ENCODE measurements at regions not wholly inside any gene's neighbourhood (a gene's known extent, or its start where the extent isn't known, plus 50 kb on each side); places are given as distances from the start of the nearest gene placed in this dataset.

DNA sequence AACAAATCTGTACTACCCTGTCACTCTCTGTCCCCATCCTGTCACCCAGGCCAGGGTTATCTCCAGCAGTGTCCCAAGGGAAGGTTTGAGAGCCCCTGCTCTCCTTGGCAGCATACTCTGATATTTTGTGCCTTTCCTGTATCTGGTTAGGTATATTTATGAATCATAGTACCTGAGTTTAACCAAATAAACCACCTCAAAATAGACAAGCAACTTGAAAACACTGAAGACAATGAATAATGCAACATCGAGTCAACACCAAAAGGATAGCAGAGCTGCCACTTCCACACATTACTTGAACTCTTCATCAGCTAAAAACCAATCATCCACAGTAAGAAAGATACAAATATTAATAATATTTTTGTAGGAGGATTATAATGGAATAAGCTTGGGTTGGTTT is 142.6 kb upstream of the TAB2 start:
- TF ChIP-seq, protein P1, sequence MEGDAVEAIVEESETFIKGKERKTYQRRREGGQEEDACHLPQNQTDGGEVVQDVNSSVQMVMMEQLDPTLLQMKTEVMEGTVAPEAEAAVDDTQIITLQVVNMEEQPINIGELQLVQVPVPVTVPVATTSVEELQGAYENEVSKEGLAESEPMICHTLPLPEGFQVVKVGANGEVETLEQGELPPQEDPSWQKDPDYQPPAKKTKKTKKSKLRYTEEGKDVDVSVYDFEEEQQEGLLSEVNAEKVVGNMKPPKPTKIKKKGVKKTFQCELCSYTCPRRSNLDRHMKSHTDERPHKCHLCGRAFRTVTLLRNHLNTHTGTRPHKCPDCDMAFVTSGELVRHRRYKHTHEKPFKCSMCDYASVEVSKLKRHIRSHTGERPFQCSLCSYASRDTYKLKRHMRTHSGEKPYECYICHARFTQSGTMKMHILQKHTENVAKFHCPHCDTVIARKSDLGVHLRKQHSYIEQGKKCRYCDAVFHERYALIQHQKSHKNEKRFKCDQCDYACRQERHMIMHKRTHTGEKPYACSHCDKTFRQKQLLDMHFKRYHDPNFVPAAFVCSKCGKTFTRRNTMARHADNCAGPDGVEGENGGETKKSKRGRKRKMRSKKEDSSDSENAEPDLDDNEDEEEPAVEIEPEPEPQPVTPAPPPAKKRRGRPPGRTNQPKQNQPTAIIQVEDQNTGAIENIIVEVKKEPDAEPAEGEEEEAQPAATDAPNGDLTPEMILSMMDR (IDR thresholded peaks at IDR 0.05) = no peak
- Histone ChIP-seq H3K27me3 (no peaks in the 10 kb centered on the region), H3K36me3 (no peaks in the 10 kb centered on the region), H3K4me3 (no peak overlapping the region), H3K9me3 (no peaks in the 10 kb centered on the region), H3K4me1 (peaks cover 4% of the 10 kb centered on the region), H3K27ac (no peak overlapping the region)
- DNase-seq (no peak), ATAC-seq (no peak)
- intact Hi-C loops (cut with DNase I) = no loop called here

DNA sequence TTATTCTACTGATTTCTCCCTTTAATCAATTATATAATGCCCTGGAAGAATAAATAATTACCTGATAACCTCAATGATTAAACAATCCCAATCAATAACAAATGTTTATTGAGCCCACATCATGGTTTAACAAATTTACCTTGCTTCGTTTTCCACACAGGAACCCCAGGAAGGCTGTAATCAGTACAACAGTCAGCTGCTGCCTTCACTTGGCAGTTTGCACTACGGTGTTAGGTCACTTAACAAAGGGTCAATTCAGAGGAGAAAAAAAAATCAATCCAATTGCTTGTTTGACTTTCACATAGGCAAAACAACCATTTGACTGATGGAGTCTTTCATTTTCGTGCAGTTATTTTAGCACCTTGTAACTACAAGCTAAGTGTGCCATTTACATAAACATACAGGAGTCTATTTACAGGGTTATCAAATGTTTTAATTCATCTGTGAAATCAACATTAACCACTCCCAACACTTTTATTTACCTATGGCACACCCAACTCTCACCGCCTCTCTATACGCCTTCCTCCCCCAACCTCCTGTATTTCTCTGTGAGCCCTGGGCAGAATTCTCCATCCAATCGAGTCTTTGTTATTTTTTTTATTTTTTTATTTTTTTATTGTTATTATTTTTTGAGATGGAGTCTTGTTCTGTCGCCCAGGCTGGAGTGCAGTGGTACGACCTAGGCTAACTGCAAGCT is 140.4 kb upstream of the TAB2 start:
- no peaks in the 10 kb centered on the region for H3K4me1 ChIP-seq
- ATAC-seq = no peak
- TF ChIP-seq, protein P1 (IDR thresholded peaks at IDR 0.05) = no peak
- H3K27me3 ChIP-seq = no peaks in the 10 kb centered on the region
- intact Hi-C loops (cut with DNase I) = no loop called here
- H3K4me3 ChIP-seq = no peak overlapping the region
- no peaks in the 10 kb centered on the region for H3K9me3 ChIP-seq
- DNase-seq = no peak
- no peak overlapping the region for H3K27ac ChIP-seq
- no peaks in the 10 kb centered on the region for H3K36me3 ChIP-seq

DNA sequence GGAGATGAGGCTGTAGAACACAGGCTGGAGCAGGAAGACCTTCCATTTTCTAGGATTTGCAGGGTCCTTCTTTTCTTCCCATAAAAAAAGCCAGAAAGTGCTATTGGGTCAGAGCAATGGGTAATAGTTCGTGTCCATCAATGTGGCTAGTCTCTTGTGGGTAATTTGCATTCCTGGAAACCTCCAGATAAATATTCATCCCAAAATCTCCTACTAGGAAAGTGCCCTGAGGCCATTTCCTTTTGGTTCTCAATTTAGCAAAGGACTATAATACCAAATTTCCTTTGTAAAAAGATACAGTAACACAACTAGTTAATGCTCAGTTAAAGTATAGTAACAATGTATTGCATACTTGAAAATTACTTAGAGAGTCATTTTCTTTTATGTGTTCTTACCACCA is 138.1 kb upstream of the TAB2 start:
- no peaks in the 10 kb centered on the region for H3K9me3 ChIP-seq
- H3K4me1 ChIP-seq = no peaks in the 10 kb centered on the region
- no peak for ATAC-seq
- H3K27me3 ChIP-seq = no peaks in the 10 kb centered on the region
- no peak overlapping the region for H3K27ac ChIP-seq
- H3K36me3 ChIP-seq = no peaks in the 10 kb centered on the region
- intact Hi-C loops (cut with DNase I) = no loop called here
- DNase-seq = no peak
- TF ChIP-seq, protein P1 (IDR thresholded peaks at IDR 0.05) = no peak
- no peak overlapping the region for H3K4me3 ChIP-seq

DNA sequence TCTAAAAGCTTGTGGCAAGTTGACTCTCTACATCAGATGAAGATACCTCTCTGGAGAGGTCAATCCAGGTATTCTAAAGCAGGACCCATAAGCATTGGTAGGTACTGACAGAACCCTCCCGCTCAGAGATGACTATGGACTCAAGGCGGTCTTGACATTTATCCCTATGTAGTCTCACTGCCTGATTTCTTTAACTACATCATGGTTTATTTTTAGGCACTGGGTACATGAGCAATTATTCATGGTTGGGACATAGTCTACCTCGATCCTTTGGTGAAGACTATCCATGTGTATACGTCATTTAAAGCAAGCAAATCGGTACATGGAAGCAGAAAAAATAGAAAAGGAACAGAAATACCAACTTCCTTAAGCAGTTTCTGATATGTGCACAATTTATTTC is 136.2 kb upstream of the TAB2 start:
- no peak overlapping the region for H3K4me3 ChIP-seq
- H3K27me3 ChIP-seq = no peaks in the 10 kb centered on the region
- H3K4me1 ChIP-seq = no peaks in the 10 kb centered on the region
- TF ChIP-seq, protein P1 (IDR thresholded peaks at IDR 0.05) = no peak
- ATAC-seq (no peak), DNase-seq (no peak)
- no peaks in the 10 kb centered on the region for H3K9me3 ChIP-seq
- no peaks in the 10 kb centered on the region for H3K36me3 ChIP-seq
- no peak overlapping the region for H3K27ac ChIP-seq
- intact Hi-C loops (cut with DNase I) = no loop called here

DNA sequence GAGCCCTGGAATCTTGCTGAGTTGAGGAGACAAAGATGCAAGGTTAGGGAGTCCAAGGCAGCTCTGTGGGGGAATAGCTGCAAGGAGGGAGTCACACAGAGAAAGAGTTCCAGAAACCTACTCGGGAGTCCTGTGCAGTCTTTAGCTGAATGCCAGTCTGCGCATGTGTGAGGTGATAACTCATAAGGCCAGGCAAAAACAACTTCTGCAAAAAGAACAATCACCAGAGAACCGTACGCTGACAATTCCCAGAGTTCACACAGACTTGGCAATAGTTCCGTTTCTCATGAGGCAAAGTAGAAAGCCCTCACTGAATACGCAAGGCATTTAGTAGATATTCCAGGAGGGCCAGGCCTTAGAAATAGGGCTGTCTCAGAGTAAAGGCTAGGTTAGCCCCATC is 135.2 kb upstream of the TAB2 start:
- Histone ChIP-seq H3K27ac (no peak overlapping the region), H3K4me3 (no peak overlapping the region), H3K4me1 (no peaks in the 10 kb centered on the region), H3K9me3 (no peaks in the 10 kb centered on the region), H3K27me3 (no peaks in the 10 kb centered on the region), H3K36me3 (no peaks in the 10 kb centered on the region)
- intact Hi-C loops (cut with DNase I) = no loop called here
- DNase-seq (no peak), ATAC-seq (peak; percentile 63)
- TF ChIP-seq, protein P1 (IDR thresholded peaks at IDR 0.05) = no peak

DNA sequence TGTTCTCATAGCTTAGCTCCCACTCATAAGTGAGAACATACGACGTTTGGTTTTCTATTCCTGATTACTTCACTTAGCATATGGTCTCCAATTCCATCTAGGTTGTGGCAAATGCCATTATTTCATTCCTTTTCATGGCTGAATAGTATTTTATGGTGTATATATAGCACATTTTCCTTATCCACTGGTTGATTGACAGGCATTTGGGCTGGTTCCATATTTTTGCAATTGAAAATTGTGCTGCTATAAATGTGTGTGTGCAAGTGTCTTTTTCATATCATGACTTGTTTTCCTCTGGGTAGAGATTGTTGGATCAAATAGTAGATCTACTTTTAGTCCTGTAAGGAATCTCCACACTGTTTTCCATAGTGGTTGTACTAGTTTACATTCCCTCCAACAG is 133.0 kb upstream of the TAB2 start:
- Histone ChIP-seq H3K27me3 (no peaks in the 10 kb centered on the region), H3K27ac (no peak overlapping the region), H3K4me3 (no peak overlapping the region), H3K4me1 (no peaks in the 10 kb centered on the region), H3K36me3 (no peaks in the 10 kb centered on the region), H3K9me3 (no peaks in the 10 kb centered on the region)
- TF ChIP-seq, protein P1 (IDR thresholded peaks at IDR 0.05) = no peak
- DNase-seq = no peak
- no peak for ATAC-seq
- intact Hi-C loops (cut with DNase I) = no loop called here

Measured in upper lobe of right lung (tissue), 1 donor.